Activated naive CD8-positive, alpha-beta T cell treated with anti-CD3 and anti-CD28 coated beads, Interleukin-2, amount 10 ng/mL, durations not matched to agents 7 days and 5 days (primary cell): ENCODE measurements at regions not wholly inside any gene's neighbourhood (a gene's known extent, or its start where the extent isn't known, plus 50 kb on each side); places are given as distances from the start of the nearest gene placed in this dataset.

ENCODE experiments used
- ATAC-seq: fragments of 150-1000 bp; cut with Tn5 transposase; one replicate; pipeline ENCODE4 v1.10.0; 2021; ENCODE audit warnings: low read depth, moderate library complexity
- POLR2A ChIA-PET: fragments of 350-600 bp; sonication (Branson Sonifier 250); formaldehyde crosslinking; loops from one replicate; lab custom pipeline; 2021; ENCODE audit warnings: antibody characterized with exemption; lab: Charles Lee
- DNase-seq: peaks from one replicate; pipeline ENCODE4 v3.0.0; 2021
- H3K27ac Mint-ChIP-seq: one replicate; pipeline ENCODE4 v1.8.0; 2022; ENCODE audit warnings: mild to moderate bottlenecking, mixed read lengths
- H3K27me3 Mint-ChIP-seq: one replicate; pipeline ENCODE4 v1.8.0; 2022; ENCODE audit warnings: mild to moderate bottlenecking, moderate library complexity, mixed read lengths
- H3K36me3 Mint-ChIP-seq: one replicate; pipeline ENCODE4 v1.8.0; 2021; ENCODE audit warnings: mild to moderate bottlenecking, mixed read lengths
- H3K4me1 Mint-ChIP-seq: one replicate; pipeline ENCODE4 v1.8.0; 2021; ENCODE audit warnings: mixed read lengths
- H3K4me3 Mint-ChIP-seq: one replicate; pipeline ENCODE4 v1.8.0; 2022; ENCODE audit warnings: mild to moderate bottlenecking, moderate library complexity, mixed read lengths
- H3K9me3 Mint-ChIP-seq: one replicate; pipeline ENCODE4 v1.8.0; 2021; ENCODE audit warnings: mixed read lengths

DNA sequence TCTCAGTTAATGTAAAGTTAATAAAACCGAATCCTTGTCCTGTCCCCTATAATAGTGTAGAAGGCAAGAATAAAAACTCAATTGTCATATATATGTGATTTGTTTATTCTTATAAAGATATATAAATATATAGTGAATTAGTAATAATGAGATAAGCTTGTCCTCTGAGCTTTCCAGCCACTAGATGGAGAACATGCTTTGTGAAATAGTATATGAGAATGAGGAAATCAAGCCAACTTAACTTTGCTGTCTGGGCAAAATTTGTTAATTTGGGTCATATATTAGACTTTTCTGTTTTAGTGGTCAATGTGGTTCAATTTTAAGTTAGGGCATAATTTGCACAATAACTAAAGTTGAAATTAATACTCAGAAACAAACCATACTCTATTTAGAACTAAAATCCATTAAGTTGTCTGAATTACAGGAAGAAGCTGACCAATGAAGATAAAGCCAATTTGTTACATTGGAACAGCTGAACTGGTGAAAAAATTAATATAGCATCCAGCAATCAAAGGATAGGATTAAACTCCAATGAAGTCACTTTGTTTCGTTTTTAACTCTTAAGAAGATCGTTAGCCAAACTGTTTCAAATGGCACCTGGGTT, 595.0 kb downstream of the ARL4A start:
- no peak for ATAC-seq
- no peak overlapping the region for H3K27ac Mint-ChIP-seq
- POLR2A ChIA-PET: no interaction called here
- DNase-seq: no peak
- no peak overlapping the region for H3K4me3 Mint-ChIP-seq
- H3K27me3 Mint-ChIP-seq: peaks cover 2% of the 10 kb centered on the region
- no peaks in the 10 kb centered on the region for H3K4me1 Mint-ChIP-seq
- H3K36me3 Mint-ChIP-seq: no peaks in the 10 kb centered on the region
- H3K9me3 Mint-ChIP-seq: no peaks in the 10 kb centered on the region

DNA sequence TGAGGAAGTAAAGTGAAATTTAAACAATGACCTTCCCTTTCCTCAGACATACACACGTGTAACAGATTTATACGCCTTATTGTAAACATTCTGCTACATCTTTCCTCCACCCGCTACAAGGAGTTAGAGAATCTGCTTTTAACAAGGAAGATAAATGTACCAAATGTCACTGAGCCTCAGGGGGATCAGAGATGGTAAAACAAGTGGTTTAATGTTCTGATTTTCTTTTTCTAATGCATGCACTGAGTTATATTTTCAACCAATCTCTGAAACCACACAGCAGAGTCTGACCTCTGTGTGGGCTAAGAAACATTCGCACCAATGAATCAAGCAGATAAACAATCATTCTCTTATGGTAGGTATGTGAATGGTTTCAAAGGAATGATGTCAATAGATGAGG, 599.5 kb downstream of the ARL4A start:
- DNase-seq (no peak), ATAC-seq (no peak)
- no peaks in the 10 kb centered on the region for H3K36me3 Mint-ChIP-seq
- H3K9me3 Mint-ChIP-seq: no peaks in the 10 kb centered on the region
- POLR2A ChIA-PET: no interaction called here
- no peaks in the 10 kb centered on the region for H3K4me1 Mint-ChIP-seq
- H3K27ac Mint-ChIP-seq: no peak overlapping the region
- no peak overlapping the region for H3K4me3 Mint-ChIP-seq
- no peaks in the 10 kb centered on the region for H3K27me3 Mint-ChIP-seq

DNA sequence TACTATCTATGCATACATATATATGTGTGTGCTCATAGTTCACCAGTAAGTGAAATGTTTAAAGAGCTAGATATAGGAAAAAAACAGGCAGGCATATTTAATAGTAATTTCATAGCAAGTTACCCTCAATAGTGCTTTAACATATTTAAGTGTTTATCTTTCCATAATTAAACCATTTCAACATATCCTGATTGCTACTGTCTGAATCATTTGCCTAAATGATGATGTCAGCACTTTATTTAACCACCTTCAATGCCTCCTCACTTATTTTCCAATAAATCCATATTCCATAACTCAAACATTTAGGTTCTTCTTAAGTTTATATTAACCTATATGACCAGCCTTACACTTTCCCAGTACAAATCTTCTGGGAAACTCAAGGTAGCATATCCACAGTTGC, 601.1 kb downstream of the ARL4A start:
- Mint-ChIP-seq H3K36me3 (no peaks in the 10 kb centered on the region), H3K4me3 (no peak overlapping the region), H3K27me3 (no peaks in the 10 kb centered on the region), H3K27ac (no peak overlapping the region), H3K4me1 (no peaks in the 10 kb centered on the region), H3K9me3 (no peaks in the 10 kb centered on the region)
- ATAC-seq: no peak
- POLR2A ChIA-PET: no interaction called here
- DNase-seq: no peak

DNA sequence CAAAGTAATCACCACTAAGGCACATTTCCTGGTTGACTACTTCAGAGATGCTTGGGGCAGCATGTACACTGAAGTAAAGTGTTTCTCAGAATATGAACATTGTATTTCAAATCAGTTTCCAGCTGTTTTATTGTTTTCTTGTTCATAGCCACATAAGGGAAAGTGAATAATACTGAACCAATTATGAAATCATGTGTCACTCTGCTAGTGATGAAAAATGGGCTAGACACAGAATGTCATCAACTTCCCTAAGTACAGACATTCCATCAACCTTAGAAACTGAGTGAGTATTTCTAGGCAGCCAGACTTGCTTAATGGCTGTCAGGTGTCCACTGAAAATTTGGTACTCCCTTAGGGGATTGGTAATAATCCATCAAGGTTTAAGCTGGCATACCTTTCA, 603.5 kb downstream of the ARL4A start:
- H3K4me1 Mint-ChIP-seq: no peaks in the 10 kb centered on the region
- H3K27ac Mint-ChIP-seq: no peak overlapping the region
- no peaks in the 10 kb centered on the region for H3K27me3 Mint-ChIP-seq
- no peaks in the 10 kb centered on the region for H3K9me3 Mint-ChIP-seq
- H3K36me3 Mint-ChIP-seq: no peaks in the 10 kb centered on the region
- DNase-seq: no peak
- POLR2A ChIA-PET: no interaction called here
- no peak for ATAC-seq
- H3K4me3 Mint-ChIP-seq: no peak overlapping the region

DNA sequence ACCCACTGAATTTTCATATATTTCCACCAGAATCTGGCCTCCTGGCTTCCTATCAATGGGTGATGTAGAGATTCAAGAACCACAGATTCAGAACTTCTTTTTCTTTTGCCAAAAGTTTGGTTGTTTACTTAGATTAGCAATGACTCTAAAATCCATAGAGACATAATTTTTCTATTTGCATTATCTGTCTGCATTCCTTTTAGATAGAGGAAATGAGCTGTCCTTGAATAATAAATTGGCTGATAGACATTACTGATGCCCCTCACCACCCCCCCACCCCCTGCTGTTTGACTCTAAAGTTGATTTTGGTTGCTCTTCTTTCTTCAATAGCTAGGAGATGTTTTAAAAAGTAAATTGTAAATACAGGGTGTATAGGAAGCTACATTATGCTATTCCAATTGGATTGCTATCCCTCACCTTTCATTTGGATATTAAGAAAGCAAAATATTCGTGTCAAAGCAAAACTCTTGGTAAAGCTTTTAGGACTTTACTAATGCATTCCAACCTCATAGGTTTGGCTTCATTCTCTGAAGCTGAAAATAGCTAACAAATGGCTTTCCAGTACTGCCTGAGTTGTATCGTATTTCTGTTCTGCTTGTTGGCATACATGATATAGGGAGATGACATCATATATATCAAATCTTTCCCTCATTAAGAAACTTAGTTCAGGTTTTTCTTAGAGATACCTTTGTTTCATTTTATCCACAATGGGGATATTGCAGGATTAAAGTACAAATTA, 606.0 kb downstream of the ARL4A start:
- no peak for ATAC-seq
- H3K4me3 Mint-ChIP-seq: no peak overlapping the region
- no peaks in the 10 kb centered on the region for H3K27me3 Mint-ChIP-seq
- POLR2A ChIA-PET: no interaction called here
- H3K9me3 Mint-ChIP-seq: no peaks in the 10 kb centered on the region
- H3K27ac Mint-ChIP-seq: no peak overlapping the region
- H3K36me3 Mint-ChIP-seq: no peaks in the 10 kb centered on the region
- no peaks in the 10 kb centered on the region for H3K4me1 Mint-ChIP-seq
- DNase-seq: no peak

DNA sequence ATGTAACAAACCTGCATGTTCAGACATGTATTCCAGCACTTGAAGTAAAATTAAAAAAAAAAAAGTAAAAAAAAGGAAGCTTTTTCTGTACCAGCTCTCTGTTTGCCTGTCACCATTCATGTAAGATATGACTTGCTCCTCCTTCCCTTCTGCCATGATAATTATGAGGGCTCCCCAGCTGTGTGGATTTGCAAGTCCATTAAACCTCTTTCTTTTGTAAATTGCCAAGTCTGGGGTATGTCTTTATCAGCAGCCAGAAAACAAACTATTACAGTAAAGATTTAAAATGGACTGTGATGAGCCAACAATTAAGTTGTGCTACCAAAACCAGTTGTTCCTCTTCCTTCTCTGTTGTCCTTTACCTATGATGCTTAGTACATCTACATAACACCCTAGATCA, 619.6 kb downstream of the ARL4A start:
- Mint-ChIP-seq H3K27me3 (no peaks in the 10 kb centered on the region), H3K4me3 (no peak overlapping the region), H3K9me3 (peaks cover 2% of the 10 kb centered on the region), H3K4me1 (no peaks in the 10 kb centered on the region), H3K36me3 (no peaks in the 10 kb centered on the region), H3K27ac (no peak overlapping the region)
- ATAC-seq: no peak
- DNase-seq: no peak
- POLR2A ChIA-PET: no interaction called here

DNA sequence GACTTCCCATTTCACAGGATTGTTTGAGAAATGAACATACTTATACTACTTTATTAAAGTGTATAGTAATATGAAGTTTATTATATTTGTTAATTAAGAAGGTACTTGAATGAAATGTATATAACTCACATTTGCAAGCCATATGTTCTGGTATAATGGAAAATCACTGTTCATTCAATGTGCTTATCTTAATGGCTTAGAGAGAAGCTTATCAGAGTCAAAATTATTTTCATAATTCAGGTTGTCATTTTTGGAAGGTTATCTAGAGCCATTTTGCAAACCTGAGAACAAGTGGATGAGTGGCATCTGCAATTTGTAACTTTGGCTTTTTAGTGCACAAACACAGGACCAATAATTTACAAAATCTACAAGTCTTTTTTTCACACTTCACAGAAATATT, 621.0 kb downstream of the ARL4A start:
- POLR2A ChIA-PET: no interaction called here
- DNase-seq: no peak
- H3K9me3 Mint-ChIP-seq: peaks cover 3% of the 10 kb centered on the region
- no peaks in the 10 kb centered on the region for H3K36me3 Mint-ChIP-seq
- H3K27ac Mint-ChIP-seq: no peak overlapping the region
- no peaks in the 10 kb centered on the region for H3K4me1 Mint-ChIP-seq
- H3K27me3 Mint-ChIP-seq: no peaks in the 10 kb centered on the region
- ATAC-seq: no peak
- no peak overlapping the region for H3K4me3 Mint-ChIP-seq

DNA sequence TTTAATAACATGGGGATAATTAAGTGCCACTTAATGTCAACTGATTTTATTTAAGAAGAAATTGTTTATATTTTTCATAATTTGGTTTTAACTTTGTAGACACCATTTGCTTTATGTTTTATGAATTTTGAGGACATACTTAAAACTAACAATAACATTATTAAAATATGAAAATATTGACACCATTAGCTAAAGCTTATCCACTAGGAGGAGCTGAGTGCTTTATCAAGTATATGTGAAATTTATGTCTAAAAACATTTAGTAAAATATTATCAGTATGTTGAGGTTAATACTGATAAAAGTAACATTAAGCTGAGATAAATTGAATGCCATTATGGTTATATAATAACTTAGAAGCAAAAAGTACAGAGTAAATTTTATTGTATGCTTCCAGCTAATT, 622.1 kb downstream of the ARL4A start:
- DNase-seq: no peak
- no peak overlapping the region for H3K4me3 Mint-ChIP-seq
- POLR2A ChIA-PET: no interaction called here
- no peaks in the 10 kb centered on the region for H3K4me1 Mint-ChIP-seq
- H3K36me3 Mint-ChIP-seq: no peaks in the 10 kb centered on the region
- ATAC-seq: no peak
- no peaks in the 10 kb centered on the region for H3K27me3 Mint-ChIP-seq
- H3K27ac Mint-ChIP-seq: no peak overlapping the region
- peaks cover 3% of the 10 kb centered on the region for H3K9me3 Mint-ChIP-seq

DNA sequence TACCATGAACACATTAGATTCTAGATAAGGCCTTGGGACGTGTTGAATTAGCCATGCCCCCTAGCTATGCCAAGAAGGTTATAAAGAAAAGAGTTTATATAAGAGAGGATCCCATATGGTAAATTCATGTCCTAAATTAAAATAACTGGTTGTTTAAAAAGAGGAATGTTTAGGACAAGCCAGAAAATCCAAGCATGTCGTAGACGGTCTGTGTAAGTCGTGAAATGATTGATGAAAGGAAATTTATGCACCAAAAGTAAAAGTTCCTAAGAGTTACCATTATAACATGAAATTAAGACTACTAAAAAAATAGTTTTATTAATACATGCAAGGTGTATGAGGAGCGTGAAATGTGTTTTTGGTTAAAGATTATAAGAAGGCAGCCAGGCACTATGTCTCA, 624.9 kb downstream of the ARL4A start:
- DNase-seq (no peak), ATAC-seq (no peak)
- H3K27ac Mint-ChIP-seq: no peak overlapping the region
- no peaks in the 10 kb centered on the region for H3K36me3 Mint-ChIP-seq
- no peak overlapping the region for H3K4me3 Mint-ChIP-seq
- H3K27me3 Mint-ChIP-seq: no peaks in the 10 kb centered on the region
- no peaks in the 10 kb centered on the region for H3K4me1 Mint-ChIP-seq
- POLR2A ChIA-PET: no interaction called here
- peaks cover 3% of the 10 kb centered on the region for H3K9me3 Mint-ChIP-seq

DNA sequence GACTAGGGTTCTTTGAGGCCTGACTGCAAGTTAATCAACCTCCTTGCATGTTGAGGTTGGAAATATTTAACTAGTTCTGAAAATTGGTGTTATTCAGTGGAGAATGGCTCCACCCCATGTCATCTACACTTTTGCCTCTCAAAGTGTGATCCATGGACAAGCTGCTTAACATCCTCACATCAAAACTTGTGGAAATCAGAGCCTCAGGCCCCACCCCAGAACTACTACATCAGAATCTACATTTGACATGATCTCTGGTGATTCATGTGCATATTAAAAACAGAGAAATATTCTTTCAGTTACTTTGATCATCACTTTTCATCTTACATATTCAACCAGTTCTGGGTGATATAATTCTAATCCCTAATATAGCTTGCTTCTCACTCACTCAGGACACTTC, 632.9 kb downstream of the ARL4A start:
- Mint-ChIP-seq H3K9me3 (no peaks in the 10 kb centered on the region), H3K4me3 (no peak overlapping the region), H3K27me3 (no peaks in the 10 kb centered on the region), H3K4me1 (no peaks in the 10 kb centered on the region), H3K27ac (no peak overlapping the region), H3K36me3 (no peaks in the 10 kb centered on the region)
- POLR2A ChIA-PET: no interaction called here
- DNase-seq: no peak
- no peak for ATAC-seq

DNA sequence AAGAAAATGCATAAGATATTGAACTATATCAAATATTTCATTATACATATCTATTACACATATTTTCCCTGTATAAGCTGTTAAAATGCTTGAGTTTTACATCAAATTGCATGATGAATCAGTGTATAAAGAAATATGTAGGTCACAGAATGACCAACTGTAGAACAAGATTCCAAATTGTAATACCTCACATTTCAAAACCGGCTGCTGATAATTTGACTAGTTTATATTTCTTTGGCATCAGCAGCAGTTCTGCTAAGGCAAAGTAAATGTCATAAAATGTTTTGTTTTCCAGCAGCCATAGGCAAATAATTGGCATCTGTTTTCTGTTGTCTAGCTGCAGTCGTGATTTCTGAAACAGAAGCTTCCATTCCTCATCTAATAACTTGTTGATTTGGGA, 633.9 kb downstream of the ARL4A start:
- no peak for DNase-seq

DNA sequence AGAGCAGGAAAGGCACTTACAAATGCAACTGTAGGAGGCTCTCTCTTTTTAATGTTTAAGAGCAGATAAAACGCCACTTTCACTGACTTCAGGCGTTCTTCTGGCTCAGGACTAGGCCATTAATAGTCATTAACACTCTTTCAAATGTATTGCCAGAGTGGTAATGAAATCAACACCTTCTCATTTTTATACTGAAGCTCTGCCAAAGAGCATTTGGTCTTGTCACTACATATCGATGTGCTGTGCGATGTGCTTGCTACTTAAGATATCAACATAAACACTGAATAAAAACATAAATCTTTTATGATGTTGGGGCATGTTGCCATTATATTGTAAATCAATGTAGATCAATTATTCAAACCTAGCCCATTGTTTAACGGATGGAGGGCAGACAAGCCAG, 634.7 kb downstream of the ARL4A start:
- ATAC-seq (no peak), DNase-seq (no peak)
- H3K4me3 Mint-ChIP-seq: no peak overlapping the region
- H3K27me3 Mint-ChIP-seq: no peaks in the 10 kb centered on the region
- POLR2A ChIA-PET: no interaction called here
- no peak overlapping the region for H3K27ac Mint-ChIP-seq
- H3K36me3 Mint-ChIP-seq: no peaks in the 10 kb centered on the region
- no peaks in the 10 kb centered on the region for H3K4me1 Mint-ChIP-seq
- H3K9me3 Mint-ChIP-seq: no peaks in the 10 kb centered on the region

More for the DNA sequence above, 633.9 kb downstream of the ARL4A start:
- no peaks in the 10 kb centered on the region for H3K36me3 Mint-ChIP-seq
- no peaks in the 10 kb centered on the region for H3K9me3 Mint-ChIP-seq
- no peak overlapping the region for H3K4me3 Mint-ChIP-seq
- POLR2A ChIA-PET: no interaction called here
- H3K27ac Mint-ChIP-seq: no peak overlapping the region
- no peak for ATAC-seq
- no peaks in the 10 kb centered on the region for H3K27me3 Mint-ChIP-seq
- no peaks in the 10 kb centered on the region for H3K4me1 Mint-ChIP-seq

DNA sequence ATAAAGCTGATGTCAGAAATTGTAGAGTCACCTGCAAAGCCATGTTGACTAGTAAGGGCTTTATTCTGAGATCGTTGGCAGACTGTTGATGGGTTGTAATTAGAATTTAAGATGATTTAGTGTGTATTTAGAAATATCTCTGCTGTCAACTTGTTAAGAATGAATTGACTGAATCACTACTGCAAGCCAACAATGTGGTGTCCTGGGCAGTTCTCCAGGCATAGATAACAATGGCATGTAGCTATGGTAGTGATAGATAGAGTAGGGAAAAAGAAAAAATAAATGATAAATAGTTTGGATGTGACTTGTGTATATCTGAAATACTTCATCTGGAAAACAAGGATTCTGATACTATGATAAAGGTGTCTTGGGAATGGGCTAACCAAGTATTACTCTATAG, 640.2 kb downstream of the ARL4A start:
- no peak overlapping the region for H3K27ac Mint-ChIP-seq
- H3K4me1 Mint-ChIP-seq: no peaks in the 10 kb centered on the region
- no peak for ATAC-seq

DNA sequence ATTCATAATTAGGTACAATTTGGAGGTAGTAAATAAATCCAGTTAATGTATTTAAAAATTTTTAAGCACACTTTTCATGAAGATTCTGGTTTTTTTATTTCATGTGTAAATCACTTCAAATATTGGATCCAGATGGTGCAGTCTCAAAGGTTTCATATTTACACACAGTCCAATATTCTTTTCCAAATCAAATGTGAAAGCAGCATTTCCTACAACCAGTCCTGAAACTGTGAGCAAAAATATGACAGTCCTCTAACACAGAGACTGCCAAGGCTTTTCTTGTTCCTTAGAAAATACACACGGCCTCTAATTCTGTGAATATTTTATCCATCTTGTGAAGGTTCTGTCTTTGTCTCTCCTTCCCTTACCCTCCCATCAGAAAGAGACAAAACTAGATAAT, 645.9 kb downstream of the ARL4A start:
- Mint-ChIP-seq H3K27ac (no peak overlapping the region), H3K27me3 (no peaks in the 10 kb centered on the region), H3K36me3 (no peaks in the 10 kb centered on the region), H3K9me3 (no peaks in the 10 kb centered on the region), H3K4me3 (no peak overlapping the region), H3K4me1 (no peaks in the 10 kb centered on the region)
- POLR2A ChIA-PET: no interaction called here
- no peak for ATAC-seq
- no peak for DNase-seq

More for the DNA sequence above, 640.2 kb downstream of the ARL4A start:
- POLR2A ChIA-PET: no interaction called here
- no peak for DNase-seq
- Mint-ChIP-seq H3K36me3 (no peaks in the 10 kb centered on the region), H3K9me3 (no peaks in the 10 kb centered on the region), H3K27me3 (no peaks in the 10 kb centered on the region), H3K4me3 (no peak overlapping the region)
